ENCODE measurements at regions not wholly inside any gene's neighbourhood (a gene's known extent, or its start where the extent isn't known, plus 50 kb on each side); places are given as distances from the start of the nearest gene placed in this dataset.

DNA sequence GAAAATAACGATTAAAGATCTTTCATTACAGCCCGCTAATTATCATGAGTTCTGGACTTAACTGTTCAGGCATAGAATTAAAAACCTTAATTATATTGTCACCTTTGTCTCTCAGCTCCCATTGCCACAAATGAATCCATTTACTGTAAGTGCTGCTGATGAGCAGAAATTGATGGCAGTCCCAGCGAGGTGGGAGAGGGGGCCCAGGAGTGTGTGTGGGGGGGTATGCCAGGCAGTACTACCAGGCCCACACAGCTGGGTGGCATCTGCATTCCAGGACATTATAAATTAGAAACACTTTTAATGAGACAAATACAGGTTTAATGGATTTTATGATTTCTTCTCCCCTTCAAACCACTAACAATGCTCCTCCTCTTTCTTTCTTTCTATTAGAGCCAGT lies 196.0 kb downstream of the MELK start:
- H3K4me3 ChIP-seq (replicated peaks; ENCODE audit: low read depth, low read length): no peak overlapping the region
- no peak for DNase-seq (ENCODE audit: low read depth)
- TF ChIP-seq, protein P1, sequence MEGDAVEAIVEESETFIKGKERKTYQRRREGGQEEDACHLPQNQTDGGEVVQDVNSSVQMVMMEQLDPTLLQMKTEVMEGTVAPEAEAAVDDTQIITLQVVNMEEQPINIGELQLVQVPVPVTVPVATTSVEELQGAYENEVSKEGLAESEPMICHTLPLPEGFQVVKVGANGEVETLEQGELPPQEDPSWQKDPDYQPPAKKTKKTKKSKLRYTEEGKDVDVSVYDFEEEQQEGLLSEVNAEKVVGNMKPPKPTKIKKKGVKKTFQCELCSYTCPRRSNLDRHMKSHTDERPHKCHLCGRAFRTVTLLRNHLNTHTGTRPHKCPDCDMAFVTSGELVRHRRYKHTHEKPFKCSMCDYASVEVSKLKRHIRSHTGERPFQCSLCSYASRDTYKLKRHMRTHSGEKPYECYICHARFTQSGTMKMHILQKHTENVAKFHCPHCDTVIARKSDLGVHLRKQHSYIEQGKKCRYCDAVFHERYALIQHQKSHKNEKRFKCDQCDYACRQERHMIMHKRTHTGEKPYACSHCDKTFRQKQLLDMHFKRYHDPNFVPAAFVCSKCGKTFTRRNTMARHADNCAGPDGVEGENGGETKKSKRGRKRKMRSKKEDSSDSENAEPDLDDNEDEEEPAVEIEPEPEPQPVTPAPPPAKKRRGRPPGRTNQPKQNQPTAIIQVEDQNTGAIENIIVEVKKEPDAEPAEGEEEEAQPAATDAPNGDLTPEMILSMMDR (IDR thresholded peaks at IDR 0.05; ENCODE audit: low read length, missing control alignments): no peak

DNA sequence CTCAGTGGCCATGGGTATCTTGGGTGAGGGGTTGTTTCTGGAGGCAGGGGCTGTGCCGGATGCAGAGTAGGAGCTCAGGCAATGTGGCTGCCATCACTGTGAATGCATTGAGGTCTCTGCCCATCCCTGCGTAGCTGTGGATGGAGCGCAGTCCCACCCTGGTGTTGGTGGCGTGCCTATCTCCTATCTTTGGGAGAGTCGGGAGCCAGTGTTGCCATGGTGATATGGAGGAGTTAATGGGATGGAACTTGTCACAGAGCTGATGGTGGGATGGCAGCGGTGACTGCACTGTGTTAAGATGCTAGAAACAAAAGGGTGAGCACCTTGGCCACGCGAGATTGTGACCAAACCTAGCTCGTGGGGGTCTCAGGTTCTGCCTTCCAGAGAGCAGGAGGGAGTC lies 197.3 kb downstream of the MELK start:
- DNase-seq (ENCODE audit: low read depth): no peak
- TF ChIP-seq, protein P1 (IDR thresholded peaks at IDR 0.05; ENCODE audit: low read length, missing control alignments): no peak
- H3K4me3 ChIP-seq (replicated peaks; ENCODE audit: low read depth, low read length): no peak overlapping the region

DNA sequence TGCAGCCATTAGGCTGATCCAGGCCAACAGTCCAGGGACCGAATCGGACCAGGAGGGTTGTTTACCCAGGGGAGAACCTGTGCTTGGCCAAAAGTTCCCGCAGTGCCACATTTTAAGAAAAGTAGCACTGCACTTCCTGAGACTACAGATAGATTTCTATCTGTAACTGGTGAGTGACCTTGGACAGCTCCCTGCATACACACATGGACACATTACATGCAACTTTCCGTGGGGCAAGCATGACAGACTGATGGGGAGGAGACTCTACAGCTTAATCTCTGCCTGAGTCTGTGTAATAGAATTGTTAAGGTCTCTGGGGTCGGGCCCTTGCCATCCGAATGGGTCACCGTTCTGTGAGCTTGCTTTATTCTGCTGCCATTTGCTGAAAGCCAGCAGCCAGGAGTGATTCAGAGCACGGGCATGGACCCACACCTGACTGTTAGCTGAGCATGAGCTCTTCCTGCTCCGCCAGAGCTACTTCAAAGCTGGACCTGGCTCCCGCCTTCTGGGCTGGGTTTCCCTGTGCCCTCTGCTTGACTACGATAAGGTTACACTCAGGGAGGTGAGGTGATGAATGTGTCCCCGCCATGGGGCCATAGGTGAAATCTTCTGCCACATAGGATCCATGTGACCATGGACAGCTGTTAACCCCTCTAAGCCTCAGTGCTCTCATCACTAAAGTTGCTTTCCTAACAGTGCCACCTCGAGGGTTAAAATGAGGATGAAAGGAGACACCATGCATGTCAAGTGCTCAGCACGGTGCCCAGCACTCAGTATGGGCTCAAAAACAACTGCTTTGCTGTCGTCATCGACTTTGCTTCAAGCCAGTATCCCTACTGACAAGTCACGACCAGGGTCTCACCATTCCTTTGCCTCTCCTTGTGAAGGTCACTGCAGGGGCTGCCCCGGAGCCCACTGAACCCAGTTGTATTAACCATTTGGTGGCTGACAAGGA lies 200.0 kb downstream of the MELK start:
- TF ChIP-seq, protein P1 (IDR thresholded peaks at IDR 0.05; ENCODE audit: low read length, missing control alignments): no peak
- DNase-seq (ENCODE audit: low read depth): peak; percentile 43
- H3K4me3 ChIP-seq (replicated peaks; ENCODE audit: low read depth, low read length): no peak overlapping the region

DNA sequence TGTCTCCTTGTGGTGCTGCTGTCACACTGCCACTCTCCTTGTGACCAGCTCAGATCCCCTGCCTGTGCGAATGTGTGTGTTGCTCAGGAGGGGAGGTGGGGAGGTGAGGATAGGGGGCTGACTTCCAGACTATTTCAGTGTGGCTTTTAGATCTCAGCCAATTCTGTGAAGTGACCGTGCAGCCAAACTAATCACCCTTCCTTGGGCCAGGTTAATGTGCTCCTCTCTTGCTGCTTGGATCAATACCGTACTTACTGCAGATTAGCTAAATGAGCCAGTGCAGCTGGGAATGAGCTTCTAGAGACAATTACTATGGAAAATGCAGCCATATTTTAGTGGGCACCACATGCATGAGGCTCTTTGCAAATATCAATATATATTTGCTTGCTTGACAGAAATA lies 206.0 kb downstream of the MELK start:
- TF ChIP-seq, protein P1 (IDR thresholded peaks at IDR 0.05; ENCODE audit: low read length, missing control alignments): no peak

DNA sequence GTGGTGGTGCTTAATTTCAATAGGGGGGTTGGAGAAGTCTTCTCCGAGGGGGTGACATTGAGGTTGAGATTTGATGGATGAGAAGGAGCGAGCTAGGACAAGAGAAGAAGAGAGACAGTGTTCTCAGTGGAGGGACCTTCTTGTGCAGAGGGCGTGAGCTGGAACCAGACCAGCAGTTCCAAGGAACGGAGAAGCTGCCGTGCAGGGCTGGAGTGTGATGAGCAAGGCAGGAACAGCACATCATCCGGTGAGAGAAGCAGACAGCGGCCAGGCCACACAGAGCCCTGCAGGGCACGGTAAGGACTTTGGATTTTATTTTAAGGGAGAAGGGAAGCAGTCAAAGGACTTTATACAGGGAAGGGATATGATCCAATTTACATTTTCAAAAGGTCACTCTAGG lies 206.9 kb downstream of the MELK start:
- no peak overlapping the region for H3K4me3 ChIP-seq (replicated peaks; ENCODE audit: low read depth, low read length)
- no peak for DNase-seq (ENCODE audit: low read depth)
- TF ChIP-seq, protein P1 (IDR thresholded peaks at IDR 0.05; ENCODE audit: low read length, missing control alignments): no peak

More for the DNA sequence above, 206.0 kb downstream of the MELK start:
- H3K4me3 ChIP-seq (replicated peaks; ENCODE audit: low read depth, low read length): no peak overlapping the region
- no peak for DNase-seq (ENCODE audit: low read depth)

DNA sequence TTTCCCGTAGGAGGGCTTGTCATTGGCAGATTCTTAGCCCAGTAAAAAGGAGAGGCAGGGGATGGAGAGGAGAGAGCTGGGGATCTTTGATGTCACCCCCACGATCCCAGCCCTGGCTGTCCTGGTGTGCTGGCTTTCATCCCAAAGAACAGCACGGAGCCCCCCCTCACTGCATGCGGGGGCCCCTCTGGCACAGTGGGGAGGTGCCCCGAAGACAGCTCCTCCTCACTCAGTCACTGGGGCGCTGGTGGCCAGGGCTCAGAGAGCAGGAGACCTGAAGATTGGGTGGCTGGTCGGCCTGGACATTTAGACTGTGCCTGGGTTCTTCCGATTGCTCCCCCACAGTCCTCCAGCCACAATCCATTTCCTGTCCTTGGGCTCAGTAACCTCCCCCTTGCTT lies 207.5 kb downstream of the MELK start:
- no peak for DNase-seq (ENCODE audit: low read depth)
- TF ChIP-seq, protein P1 (IDR thresholded peaks at IDR 0.05; ENCODE audit: low read length, missing control alignments): no peak
- H3K4me3 ChIP-seq (replicated peaks; ENCODE audit: low read depth, low read length): no peak overlapping the region

All from fibroblast of pulmonary artery (primary cell).